ENCODE measurements at regions not wholly inside any gene's neighbourhood (a gene's known extent, or its start where the extent isn't known, plus 50 kb on each side); places are given as distances from the start of the nearest gene placed in this dataset.
"Not testable (repeated sequence)": the region's sequence is repeated elsewhere in the genome, so short reads cannot be mapped to it uniquely, and the experiment has no call there.

DNA sequence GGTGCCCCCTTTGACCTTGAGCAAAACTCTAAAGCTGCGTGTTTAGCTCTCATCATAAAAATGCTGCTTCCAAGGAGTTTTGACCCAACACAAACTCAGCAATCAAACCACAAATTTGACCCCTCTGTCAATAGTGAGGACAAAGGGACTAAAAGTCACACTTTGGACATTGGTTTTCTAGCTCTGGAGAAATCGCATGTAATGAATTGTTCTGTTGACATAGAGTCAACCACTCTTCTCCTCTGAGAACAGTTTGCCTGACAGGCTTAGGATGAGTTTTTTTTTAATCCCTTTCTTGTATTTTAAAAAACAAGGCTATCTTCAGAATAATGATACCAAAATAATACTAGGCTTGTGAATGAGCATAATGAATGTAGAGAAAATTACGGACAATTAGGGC lies 61.1 kb upstream of the MAN2A1 start (continued):
- TF ChIP-seq, protein P1, sequence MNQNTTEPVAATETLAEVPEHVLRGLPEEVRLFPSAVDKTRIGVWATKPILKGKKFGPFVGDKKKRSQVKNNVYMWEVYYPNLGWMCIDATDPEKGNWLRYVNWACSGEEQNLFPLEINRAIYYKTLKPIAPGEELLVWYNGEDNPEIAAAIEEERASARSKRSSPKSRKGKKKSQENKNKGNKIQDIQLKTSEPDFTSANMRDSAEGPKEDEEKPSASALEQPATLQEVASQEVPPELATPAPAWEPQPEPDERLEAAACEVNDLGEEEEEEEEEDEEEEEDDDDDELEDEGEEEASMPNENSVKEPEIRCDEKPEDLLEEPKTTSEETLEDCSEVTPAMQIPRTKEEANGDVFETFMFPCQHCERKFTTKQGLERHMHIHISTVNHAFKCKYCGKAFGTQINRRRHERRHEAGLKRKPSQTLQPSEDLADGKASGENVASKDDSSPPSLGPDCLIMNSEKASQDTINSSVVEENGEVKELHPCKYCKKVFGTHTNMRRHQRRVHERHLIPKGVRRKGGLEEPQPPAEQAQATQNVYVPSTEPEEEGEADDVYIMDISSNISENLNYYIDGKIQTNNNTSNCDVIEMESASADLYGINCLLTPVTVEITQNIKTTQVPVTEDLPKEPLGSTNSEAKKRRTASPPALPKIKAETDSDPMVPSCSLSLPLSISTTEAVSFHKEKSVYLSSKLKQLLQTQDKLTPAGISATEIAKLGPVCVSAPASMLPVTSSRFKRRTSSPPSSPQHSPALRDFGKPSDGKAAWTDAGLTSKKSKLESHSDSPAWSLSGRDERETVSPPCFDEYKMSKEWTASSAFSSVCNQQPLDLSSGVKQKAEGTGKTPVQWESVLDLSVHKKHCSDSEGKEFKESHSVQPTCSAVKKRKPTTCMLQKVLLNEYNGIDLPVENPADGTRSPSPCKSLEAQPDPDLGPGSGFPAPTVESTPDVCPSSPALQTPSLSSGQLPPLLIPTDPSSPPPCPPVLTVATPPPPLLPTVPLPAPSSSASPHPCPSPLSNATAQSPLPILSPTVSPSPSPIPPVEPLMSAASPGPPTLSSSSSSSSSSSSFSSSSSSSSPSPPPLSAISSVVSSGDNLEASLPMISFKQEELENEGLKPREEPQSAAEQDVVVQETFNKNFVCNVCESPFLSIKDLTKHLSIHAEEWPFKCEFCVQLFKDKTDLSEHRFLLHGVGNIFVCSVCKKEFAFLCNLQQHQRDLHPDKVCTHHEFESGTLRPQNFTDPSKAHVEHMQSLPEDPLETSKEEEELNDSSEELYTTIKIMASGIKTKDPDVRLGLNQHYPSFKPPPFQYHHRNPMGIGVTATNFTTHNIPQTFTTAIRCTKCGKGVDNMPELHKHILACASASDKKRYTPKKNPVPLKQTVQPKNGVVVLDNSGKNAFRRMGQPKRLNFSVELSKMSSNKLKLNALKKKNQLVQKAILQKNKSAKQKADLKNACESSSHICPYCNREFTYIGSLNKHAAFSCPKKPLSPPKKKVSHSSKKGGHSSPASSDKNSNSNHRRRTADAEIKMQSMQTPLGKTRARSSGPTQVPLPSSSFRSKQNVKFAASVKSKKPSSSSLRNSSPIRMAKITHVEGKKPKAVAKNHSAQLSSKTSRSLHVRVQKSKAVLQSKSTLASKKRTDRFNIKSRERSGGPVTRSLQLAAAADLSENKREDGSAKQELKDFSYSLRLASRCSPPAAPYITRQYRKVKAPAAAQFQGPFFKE (tag by site-specific recombination; IDR thresholded peaks at IDR 0.05; ENCODE audit: borderline replicate concordance), result no peak
- no peak for TF ChIP-seq GLI4 (tag by site-specific recombination; IDR thresholded peaks at IDR 0.05)

GRCh38 chr5:109621266-109621665 lies 68.5 kb upstream of the MAN2A1 start:
- H3K27ac ChIP-seq (ENCODE audit: extremely low read depth, low read depth, low read length); POLR2A ChIA-PET; CTCF ChIA-PET; H3K4me1 ChIP-seq (ENCODE audit: control insufficient read depth, insufficient read depth, low read length); H3K36me3 ChIP-seq (ENCODE audit: control insufficient read depth in 2 of 2, insufficient read depth in 1 of 2, low read length in 2 of 2); H3K4me3 ChIP-seq (ENCODE audit: low read depth, low read length); H3K9me3 ChIP-seq (ENCODE audit: control insufficient read depth, insufficient read depth, low read depth, low read length): not testable (repeated sequence)

- Histone ChIP-seq H3K4me1 (ENCODE audit: control insufficient read depth, insufficient read depth, low read length) (no peaks in the 10 kb centered on the region), H3K9me3 (ENCODE audit: control insufficient read depth, insufficient read depth, low read depth, low read length) (no peaks in the 10 kb centered on the region), H3K4me3 (ENCODE audit: low read depth, low read length) (no peak overlapping the region), H3K27ac (ENCODE audit: extremely low read depth, low read depth, low read length) (no peak overlapping the region), H3K36me3 (ENCODE audit: control insufficient read depth in 2 of 2, insufficient read depth in 1 of 2, low read length in 2 of 2) (no peaks in the 10 kb centered on the region)
- POLR2A ChIA-PET, result no interaction called here
- CTCF ChIA-PET, result interaction anchor here (0.6 to 0.9 kb wide), 2 partner anchors 9 to 793 kb away, joined by 3 read pairs; no protein-coding TSS in a partner anchor
- TF ChIP-seq ELK4 (IDR thresholded peaks at IDR 0.05; ENCODE audit: borderline replicate concordance, low read depth, low read length), result no peak
- TF ChIP-seq ZNF138 (tag by site-specific recombination; IDR thresholded peaks at IDR 0.05; ENCODE audit: borderline replicate concordance), result no peak
- TF ChIP-seq ZNF664 (tag by site-specific recombination; IDR thresholded peaks at IDR 0.05), result no peak
- no peak for TF ChIP-seq FEZF1 (tag by site-specific recombination; IDR thresholded peaks at IDR 0.05)
- TF ChIP-seq HIC1 (tag by site-specific recombination; IDR thresholded peaks at IDR 0.05), result no peak
- TF ChIP-seq, protein P2, sequence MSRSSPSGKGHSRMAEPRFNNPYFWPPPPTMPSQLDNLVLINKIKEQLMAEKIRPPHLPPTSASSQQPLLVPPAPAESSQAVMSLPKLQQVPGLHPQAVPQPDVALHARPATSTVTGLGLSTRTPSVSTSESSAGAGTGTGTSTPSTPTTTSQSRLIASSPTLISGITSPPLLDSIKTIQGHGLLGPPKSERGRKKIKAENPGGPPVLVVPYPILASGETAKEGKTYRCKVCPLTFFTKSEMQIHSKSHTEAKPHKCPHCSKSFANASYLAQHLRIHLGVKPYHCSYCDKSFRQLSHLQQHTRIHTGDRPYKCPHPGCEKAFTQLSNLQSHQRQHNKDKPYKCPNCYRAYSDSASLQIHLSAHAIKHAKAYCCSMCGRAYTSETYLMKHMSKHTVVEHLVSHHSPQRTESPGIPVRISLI (tag by site-specific recombination; IDR thresholded peaks at IDR 0.05), result no peak
- TF ChIP-seq, protein P3, sequence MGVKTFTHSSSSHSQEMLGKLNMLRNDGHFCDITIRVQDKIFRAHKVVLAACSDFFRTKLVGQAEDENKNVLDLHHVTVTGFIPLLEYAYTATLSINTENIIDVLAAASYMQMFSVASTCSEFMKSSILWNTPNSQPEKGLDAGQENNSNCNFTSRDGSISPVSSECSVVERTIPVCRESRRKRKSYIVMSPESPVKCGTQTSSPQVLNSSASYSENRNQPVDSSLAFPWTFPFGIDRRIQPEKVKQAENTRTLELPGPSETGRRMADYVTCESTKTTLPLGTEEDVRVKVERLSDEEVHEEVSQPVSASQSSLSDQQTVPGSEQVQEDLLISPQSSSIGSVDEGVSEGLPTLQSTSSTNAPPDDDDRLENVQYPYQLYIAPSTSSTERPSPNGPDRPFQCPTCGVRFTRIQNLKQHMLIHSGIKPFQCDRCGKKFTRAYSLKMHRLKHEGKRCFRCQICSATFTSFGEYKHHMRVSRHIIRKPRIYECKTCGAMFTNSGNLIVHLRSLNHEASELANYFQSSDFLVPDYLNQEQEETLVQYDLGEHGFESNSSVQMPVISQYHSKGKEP (tag by site-specific recombination; IDR thresholded peaks at IDR 0.05), result no peak
- no peak for TF ChIP-seq ZNF221 (tag by site-specific recombination; IDR thresholded peaks at IDR 0.05; ENCODE audit: borderline replicate concordance)
- no peak for TF ChIP-seq KLF17 (tag by site-specific recombination; IDR thresholded peaks at IDR 0.05)
- no peak for TF ChIP-seq ZSCAN18 (tag by site-specific recombination; IDR thresholded peaks at IDR 0.05)
- TF ChIP-seq MYNN (tag by site-specific recombination; IDR thresholded peaks at IDR 0.05; ENCODE audit: borderline replicate concordance), result no peak
- no peak for TF ChIP-seq ZNF148 (tag by site-specific recombination; IDR thresholded peaks at IDR 0.05; ENCODE audit: borderline replicate concordance)
These were observed 69.1 kb upstream of the MAN2A1 start for GRCh38 chr5:109620651-109621050.
